ENCODE measurements at regions not wholly inside any gene's neighbourhood (a gene's known extent, or its start where the extent isn't known, plus 50 kb on each side); places are given as distances from the start of the nearest gene placed in this dataset.
"Not testable (repeated sequence)": the region's sequence is repeated elsewhere in the genome, so short reads cannot be mapped to it uniquely, and the experiment has no call there.

GRCh38 chr21:15434163-15434905 is 295.4 kb upstream of the USP25 start:
- DNase-seq (ENCODE audit: low read depth) = no peak

GRCh38 chr21:15436031-15436430 is 293.8 kb upstream of the USP25 start:
- DNase-seq (ENCODE audit: low read depth) = no peak

DNA sequence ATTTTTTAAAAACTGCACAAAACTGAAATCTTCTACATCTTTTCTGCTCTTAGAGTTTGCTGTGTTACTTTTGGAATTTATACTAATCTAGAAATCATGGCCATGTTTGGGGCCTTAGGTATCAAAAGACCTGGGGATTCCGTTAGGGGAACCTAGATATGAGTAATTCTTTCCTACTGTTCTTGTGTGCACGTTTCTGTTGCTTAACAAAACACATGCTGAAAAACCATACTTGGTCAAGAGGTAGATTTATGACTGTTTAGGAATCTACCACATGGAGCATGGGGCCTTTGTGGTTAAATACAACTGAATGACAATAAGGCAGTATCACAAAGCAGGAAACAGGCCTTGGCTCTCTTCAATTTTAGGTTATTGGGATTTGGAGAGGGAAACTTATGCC is 291.9 kb upstream of the USP25 start:
- no peak for DNase-seq (ENCODE audit: low read depth)

DNA sequence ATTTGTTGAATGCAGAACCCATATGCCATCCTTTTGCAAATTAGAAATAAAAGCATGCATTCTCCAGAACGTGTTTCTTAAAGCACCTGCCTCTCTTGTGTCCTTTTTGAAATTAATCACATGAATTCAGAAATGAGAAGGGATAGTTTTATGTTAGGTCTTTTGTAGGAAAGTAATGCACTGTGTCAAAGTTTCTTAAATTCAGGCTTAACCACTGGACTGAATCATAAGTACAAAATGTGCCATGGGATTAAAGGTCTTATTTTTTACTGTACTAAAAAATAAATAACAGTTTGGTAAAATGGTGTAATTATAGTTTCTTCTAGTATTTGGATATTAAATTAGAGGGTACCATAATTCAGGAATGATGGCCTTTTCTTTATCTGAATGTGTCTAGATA is 290.1 kb upstream of the USP25 start:
- no peak for DNase-seq (ENCODE audit: low read depth)

DNA sequence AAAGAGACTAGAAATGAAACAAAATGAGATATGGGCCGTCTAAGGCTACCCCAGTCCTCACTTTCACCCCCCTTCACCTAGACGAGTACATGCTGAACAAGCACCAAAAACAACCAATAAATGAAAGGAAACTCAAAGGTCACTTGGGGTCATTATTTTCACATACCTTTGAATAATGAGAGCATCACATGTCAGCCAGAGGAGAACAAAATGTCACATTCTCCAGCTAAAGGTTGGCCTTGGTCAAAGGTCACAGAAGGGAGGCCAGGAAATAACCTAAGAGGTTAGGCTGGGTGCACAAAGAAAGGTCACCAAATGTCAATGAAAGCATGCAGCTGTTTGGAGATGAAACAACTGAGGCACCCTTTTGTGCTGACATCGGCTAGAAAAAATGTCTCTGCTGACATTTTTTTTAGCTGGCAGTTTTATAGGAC is 288.7 kb upstream of the USP25 start:
- no peak for DNase-seq (ENCODE audit: low read depth)

- no peak for DNase-seq (ENCODE audit: low read depth)
These were observed 287.8 kb upstream of the USP25 start for GRCh38 chr21:15441992-15442391.

DNA sequence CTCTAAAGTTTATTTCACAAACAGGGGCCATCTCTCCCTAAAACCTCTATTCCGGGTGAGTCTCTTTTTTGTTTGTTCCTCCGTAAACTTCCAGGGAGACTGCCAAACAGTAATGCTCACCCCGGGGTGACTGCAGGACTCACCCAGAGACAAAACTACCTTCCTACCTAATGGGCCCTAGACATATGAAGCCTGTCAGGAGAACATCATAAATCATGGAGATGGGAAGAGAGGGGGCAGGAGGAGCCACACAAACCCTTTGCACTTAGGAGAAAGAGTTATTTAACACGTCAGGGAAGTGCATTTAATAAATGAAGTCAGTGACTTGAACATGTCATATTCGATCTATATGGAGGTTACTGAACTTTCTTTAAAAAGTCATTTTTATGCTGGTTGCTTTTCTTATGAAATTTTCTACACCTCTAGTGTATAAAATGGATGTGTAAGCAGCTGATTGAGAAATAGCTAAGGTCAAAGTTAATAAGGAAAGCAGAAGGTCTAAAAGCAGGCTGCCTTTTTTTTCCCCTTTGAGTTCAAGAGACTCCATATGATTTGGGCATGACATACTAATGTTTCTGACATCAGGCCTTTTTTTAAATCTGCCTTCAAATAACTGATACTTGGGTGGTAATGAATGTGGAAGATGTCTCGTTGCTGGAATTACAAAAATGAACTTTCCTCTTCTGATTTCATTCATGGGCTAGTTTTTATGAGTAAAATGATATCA is 286.9 kb upstream of the USP25 start:
- DNase-seq (ENCODE audit: low read depth) = no peak

DNA sequence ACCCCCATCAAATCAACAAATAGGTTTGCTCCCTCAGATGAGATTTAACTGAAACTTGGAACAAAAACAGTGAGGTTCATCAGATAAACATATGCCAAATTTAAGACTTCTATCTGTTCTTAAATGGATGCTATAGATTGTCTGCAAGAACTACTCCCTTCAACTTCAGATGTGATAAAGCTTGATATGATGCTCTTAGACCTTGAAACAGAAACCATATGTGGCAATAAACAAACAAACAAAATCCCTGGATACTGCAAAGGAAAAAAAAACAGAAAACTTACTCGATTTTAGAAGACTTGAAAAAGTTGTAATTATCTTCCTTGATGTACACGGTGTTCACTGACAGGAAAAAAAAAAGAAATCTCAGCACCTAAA is 286.1 kb upstream of the USP25 start:
- no peak for DNase-seq (ENCODE audit: low read depth)

- DNase-seq (ENCODE audit: low read depth) = no peak
These were observed 285.4 kb upstream of the USP25 start for GRCh38 chr21:15444118-15444960.

DNA sequence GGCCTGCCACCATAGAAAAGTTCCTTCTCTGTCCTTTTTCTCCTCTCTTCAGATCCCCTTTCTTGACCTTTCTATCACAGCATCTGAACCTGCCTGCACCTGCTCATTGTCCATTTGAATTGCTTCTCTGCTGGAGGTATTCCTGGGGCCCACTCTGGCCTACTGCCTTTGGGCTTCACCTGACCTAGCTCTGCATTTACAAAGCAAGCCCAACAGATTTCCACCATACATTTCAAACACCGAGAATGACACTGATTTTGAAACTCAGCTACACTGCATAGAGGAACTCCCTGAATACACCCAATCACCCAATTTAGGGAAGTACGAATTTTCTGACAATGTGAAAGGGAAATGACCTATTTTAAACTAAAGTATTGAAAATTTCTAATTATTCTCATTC is 284.5 kb upstream of the USP25 start:
- DNase-seq (ENCODE audit: low read depth) = no peak

DNA sequence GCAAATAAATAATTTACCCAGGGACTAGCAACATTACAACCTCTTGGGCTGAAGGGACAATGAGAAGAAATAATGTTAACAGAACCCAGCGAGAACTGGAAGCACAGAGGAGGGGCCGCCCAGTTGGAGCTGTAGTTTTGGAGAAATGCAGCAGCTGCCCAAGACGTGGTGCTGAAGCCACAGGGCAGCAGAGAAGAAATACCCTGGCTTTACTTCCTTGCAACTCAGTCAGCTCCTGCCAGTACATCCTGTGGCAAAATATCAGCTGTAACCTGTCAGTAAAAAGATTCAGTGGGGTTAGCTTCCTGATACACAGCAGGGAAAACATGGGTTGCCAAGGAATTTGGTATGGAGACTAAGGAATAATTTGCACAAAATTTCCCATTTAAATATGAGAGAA is 283.6 kb upstream of the USP25 start:
- DNase-seq (ENCODE audit: low read depth) = no peak

DNA sequence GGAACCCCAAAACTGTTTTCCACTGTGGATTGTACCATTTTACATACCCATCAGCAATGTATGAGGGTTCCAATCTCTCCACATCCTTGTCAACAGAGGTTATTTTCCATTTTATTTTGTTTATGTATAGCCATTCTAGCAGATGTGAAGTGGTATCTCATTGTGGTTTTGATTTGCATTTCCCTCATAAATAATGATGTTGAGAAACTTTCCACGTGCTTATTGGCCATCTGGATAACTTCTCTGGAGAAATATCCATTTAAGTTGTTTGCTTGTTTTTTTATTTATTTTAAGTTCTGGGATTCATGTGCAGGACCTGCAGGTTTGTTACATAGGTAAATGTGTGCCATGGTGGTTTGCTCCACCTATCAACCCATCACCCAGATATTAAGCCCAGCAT is 280.2 kb upstream of the USP25 start:
- DNase-seq (ENCODE audit: low read depth) = no peak

DNA sequence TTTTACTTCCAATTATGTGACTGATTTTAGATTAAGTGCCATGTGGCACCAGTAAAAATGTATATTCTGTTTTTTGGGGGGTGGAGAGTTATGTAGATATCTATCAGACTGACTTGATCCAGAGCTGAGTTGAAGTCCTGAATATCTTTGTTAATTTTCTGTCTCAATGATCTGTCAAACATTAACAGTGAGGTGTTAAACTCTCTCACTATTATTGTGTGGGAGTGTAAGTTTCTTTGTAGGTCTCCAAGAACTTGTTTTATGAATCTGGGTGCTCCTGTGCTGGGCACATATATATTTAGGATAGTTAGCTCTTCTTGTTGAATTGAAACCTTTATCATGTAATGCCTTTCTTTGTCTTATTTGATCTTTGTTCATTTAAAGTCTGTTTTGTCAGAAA is 276.5 kb upstream of the USP25 start:
- no peak for DNase-seq (ENCODE audit: low read depth)

DNA sequence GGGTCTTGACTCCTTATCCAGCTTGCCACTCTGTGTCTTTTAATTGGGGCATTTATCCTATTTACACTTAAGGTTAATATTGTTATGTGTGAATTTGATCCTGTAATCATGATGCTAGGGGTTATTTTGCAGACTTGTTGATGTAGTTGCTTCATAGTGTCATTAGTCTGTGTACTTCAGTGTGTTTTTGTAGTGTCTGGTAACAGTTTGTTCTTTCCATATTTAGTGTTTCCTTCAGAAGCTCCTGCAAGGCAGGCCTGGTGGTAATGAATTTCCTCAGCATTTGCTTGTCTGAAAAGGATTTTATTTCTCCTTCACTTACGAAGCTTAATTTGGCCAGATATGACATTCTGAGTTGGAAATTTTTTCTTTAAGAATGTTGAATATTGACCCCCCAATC is 276.0 kb upstream of the USP25 start:
- DNase-seq (ENCODE audit: low read depth) = not testable (repeated sequence)

- DNase-seq (ENCODE audit: low read depth) = not testable (repeated sequence)
These were observed 274.9 kb upstream of the USP25 start for GRCh38 chr21:15454931-15455330.

DNA sequence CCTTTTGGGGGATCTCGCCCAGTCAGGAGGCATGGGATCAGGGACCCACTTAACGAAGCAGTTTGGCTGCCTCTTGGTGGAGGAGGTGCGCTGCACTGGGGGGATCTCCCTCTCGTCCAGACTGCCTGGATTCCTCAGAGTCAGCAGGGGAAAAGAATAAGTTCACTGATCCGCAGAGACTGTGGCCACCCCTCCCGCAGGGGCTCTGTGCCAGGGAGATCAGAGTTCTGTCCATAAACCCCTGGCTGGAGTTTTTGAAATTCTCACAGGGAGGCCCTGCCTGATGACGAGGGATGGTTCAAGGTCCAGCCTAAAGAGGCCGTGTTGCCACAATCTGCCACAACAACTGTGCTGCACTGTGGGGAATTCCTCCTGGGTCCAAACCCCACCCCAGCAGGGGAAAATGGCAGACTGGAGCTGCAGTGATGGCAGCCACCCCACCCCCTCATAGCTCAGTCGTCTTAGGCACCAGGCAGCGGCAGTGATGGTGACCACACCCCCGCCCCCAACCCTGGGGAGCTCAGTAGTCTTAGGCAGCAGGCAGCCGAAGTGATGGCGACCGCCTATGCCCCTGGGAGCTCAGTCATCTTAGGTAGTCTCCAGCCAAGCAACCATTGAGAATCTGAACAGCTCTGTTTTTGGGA is 273.8 kb upstream of the USP25 start:
- DNase-seq (ENCODE audit: low read depth) = no peak

DNA sequence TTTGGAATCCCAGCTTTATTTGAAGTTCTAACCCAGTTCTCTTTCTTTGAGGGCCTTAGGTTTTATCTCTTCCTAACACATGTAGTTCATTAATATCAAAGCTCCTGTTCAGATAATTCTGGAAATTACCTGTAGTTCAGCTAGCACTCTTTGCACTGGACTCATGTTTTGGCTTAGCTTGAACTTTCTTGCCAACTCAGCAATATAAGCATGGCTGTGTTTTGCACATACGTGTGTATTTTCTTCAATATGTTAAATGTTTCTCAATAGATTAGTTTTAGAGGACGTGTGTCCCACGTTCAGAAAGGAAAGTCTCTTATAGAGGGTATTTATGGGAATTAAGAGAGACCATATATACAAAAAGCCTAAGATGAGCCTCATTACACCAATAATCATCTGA is 271.8 kb upstream of the USP25 start:
- DNase-seq (ENCODE audit: low read depth) = no peak

DNA sequence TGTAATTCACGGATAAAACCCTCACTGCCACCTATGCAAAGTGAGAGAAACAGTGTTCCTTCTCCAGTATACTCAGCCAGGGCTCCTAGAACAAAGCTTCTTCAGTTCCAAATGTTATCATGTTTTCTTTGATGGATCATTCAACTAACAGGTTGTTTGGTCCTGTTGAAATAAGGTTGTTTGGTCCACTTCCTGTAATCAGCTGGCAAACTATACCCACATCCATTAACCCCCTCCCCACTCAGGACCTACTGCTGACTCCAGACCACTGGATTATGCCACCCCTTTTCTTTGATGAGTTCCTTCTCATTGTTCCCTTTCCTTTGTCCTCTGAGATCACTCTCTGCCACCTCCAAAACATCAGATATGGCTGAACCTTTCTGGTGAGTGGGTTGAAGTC is 267.7 kb upstream of the USP25 start:
- DNase-seq (ENCODE audit: low read depth) = no peak

DNA sequence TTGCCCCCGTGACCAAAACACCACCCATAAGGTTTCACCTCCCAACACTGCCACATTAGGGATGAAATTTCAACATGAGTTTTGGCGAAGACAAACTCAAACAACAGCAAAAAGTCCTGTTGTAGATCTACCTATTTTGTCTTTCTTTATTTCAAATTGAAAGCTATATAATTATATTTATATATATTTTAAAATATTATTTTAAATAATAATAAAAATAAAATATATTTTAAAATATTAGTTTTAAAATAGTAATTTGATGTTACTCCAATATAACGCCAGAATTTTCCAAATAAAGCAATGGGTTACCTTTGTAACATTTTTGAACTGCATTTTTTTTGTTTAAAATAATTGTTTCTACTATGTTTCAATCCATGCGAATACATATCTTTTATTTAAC is 263.5 kb upstream of the USP25 start:
- no peak for DNase-seq (ENCODE audit: low read depth)

DNA sequence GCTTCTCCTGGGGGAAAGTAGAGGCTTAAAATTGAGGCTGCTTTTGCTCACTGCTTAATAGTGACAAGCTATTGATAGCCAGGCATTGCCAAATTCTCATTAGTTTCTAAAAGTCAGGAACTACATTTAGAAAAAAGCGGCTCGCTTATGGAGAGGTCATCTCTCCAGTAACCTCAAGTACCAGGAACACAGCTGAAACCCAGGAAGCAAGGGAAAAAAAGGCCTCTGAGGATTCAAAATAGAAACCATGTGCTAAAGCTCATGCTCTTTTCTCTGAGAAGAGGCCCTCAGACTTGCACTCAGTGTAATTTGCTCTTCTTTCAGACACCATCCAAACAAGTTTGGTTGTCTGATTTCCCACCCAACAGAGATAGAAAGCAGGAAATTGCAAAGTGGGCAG is 261.4 kb upstream of the USP25 start:
- DNase-seq (ENCODE audit: low read depth) = no peak

DNA sequence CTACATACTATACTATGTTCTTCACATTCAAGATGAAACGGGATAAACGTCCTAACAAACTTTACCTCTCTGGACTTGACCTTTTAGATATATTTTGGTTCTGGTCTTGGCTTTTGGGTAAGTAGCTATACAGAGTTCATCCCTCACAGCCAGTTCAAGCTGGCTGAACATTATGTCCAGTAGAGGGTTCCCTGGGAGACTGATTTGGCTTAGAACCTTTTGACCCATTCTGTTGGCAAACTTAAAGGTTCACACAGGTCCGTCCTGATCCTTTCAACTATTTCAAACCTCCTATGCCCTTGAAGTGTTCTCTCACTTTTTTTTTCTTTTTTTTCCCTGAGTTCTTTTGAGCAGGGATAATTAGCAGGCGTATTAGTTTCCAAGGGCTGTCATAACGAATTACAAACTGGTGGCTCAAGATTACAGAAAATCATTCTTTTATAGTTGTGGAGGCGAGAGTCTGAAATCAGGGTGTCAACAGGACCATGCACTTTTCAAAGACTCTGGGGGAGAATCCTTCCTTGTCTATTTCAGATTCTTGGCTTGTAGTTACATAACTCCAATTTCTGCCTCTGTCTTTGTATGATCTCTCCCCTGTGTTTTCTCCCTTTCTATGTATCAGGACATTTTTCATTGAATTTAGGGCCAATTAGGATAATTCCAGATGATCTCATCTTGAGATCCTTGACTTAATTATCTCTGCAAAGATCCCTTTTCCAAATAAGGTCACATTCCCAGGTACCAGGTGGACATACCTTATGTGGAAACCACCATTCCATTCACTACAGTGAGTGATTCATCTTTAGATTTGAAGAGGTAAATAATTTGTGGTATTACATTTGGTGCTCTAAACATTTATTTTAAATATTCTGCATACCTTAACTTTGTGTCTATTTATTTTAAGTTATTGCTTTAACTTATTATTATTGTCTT is 257.4 kb upstream of the USP25 start:
- DNase-seq (ENCODE audit: low read depth) = no peak
